Neural cell (in vitro differentiated cells): ENCODE measurements at regions not wholly inside any gene's neighbourhood (a gene's known extent, or its start where the extent isn't known, plus 50 kb on each side); places are given as distances from the start of the nearest gene placed in this dataset.

Source experiments
- H2AFZ ChIP-seq: fragments of 200-600, 300-800 bp; sonication (generic), shearing (Covaris generic); 2 replicates; pipeline ENCODE4 v1.6.0; 2014; ENCODE audit warnings: low read depth, mild to moderate bottlenecking, antibody characterized with exemption, low read length, moderate library complexity
- H3F3A ChIP-seq: fragments of 200-600 bp; shearing (Covaris generic); 2 replicates; pipeline ENCODE4 v1.6.1; 2016; ENCODE audit warnings: mild to moderate bottlenecking, moderate library complexity, mixed read lengths, antibody characterized with exemption, low read length; ENCODE audit not compliant: insufficient read depth, poor library complexity, severe bottlenecking
- H3K27ac ChIP-seq: fragments of 200-600, 300-800 bp; sonication (generic), shearing (Covaris generic); 2 replicates; pipeline ENCODE4 v1.5.1; 2014; ENCODE audit warnings: mild to moderate bottlenecking, low read length, moderate library complexity
- H3K27me3 ChIP-seq: fragments of 300-800, 200-600 bp; sonication (generic), shearing (Covaris generic); 2 replicates; pipeline ENCODE4 v1.6.0; 2014; ENCODE audit warnings: mild to moderate bottlenecking, low read depth, low read length, moderate library complexity; ENCODE audit not compliant: insufficient read depth
- H3K36me3 ChIP-seq: fragments of 300-800, 200-600 bp; sonication (generic), shearing (Covaris generic); 2 replicates; pipeline ENCODE4 v1.5.1; 2014; ENCODE audit warnings: mild to moderate bottlenecking, antibody characterized with exemption, low read length, moderate library complexity; ENCODE audit not compliant: insufficient read depth
- H3K4me2 ChIP-seq: fragments of 300-800, 200-600 bp; sonication (generic), shearing (Covaris generic); 2 replicates; pipeline ENCODE4 v1.6.0; 2014; ENCODE audit warnings: mild to moderate bottlenecking, low read length
- H3K4me3 ChIP-seq: fragments of 300-800, 200-600 bp; sonication (generic), shearing (Covaris generic); 2 replicates; pipeline ENCODE4 v1.5.1; 2014; ENCODE audit warnings: mild to moderate bottlenecking, low read length, moderate library complexity
- H3K79me2 ChIP-seq: fragments of 200-600 bp; shearing (Covaris generic); replicated peaks from 2 replicates; pipeline ENCODE4 v1.6.0; 2014; ENCODE audit warnings: mild to moderate bottlenecking, low read length, moderate library complexity; ENCODE audit not compliant: insufficient read depth
- H3K9ac ChIP-seq: fragments of 300-800, 200-600 bp; sonication (generic), shearing (Covaris generic); 2 replicates; pipeline ENCODE4 v1.6.1; 2016; ENCODE audit warnings: mild to moderate bottlenecking, low read length, mixed read lengths
- H3K9me2 ChIP-seq: fragments of 200-600 bp; shearing (Covaris generic); 2 replicates; pipeline ENCODE4 v1.6.1; 2016; ENCODE audit warnings: mild to moderate bottlenecking, low read length, mixed read lengths; ENCODE audit not compliant: insufficient read depth
- H3K9me3 ChIP-seq: fragments of 200-600, 300-800 bp; sonication (generic), shearing (Covaris generic); 2 replicates; pipeline ENCODE4 v1.6.1; 2016; ENCODE audit warnings: mild to moderate bottlenecking, mixed run types, low read length, moderate library complexity, mixed read lengths
- H4K20me1 ChIP-seq: fragments of 200-600 bp; shearing (Covaris generic); 2 replicates; pipeline ENCODE4 v1.6.1; 2016; ENCODE audit warnings: mild to moderate bottlenecking, mixed run types; ENCODE audit not compliant: insufficient read depth
- EP300 ChIP-seq: fragments of 450-650 bp; conservative IDR thresholded peaks from 2 replicates; pipeline ENCODE4 v1.6.1; 2014; ENCODE audit warnings: antibody characterized with exemption, mild to moderate bottlenecking, moderate library complexity; ENCODE audit not compliant: poor library complexity, severe bottlenecking
- EZH2 ChIP-seq: fragments of 200-600, 300-800 bp; shearing (Covaris generic), sonication (generic); IDR thresholded peaks from 2 replicates; pipeline ENCODE4 v1.6.1; 2014; ENCODE audit warnings: antibody characterized with exemption, low read length, borderline replicate concordance, mild to moderate bottlenecking; ENCODE audit not compliant: insufficient read depth, poor library complexity, severe bottlenecking
- MXI1 ChIP-seq: fragments of 450-650 bp; conservative IDR thresholded peaks from 2 replicates; pipeline ENCODE4 v1.6.1; 2014; ENCODE audit warnings: antibody characterized with exemption, mild to moderate bottlenecking; ENCODE audit not compliant: poor library complexity, severe bottlenecking
- POLR2AphosphoS5 ChIP-seq: IDR thresholded peaks from 2 replicates; pipeline ENCODE4 v1.6.1; 2012
- RAD21 ChIP-seq: fragments of 450-650 bp; conservative IDR thresholded peaks from 2 replicates; pipeline ENCODE4 v1.6.1; 2014; ENCODE audit warnings: antibody characterized with exemption, mild to moderate bottlenecking, moderate library complexity
- SMC3 ChIP-seq: fragments of 450-650 bp; conservative IDR thresholded peaks from 2 replicates; pipeline ENCODE4 v1.6.1; 2014; ENCODE audit warnings: antibody characterized with exemption, mild to moderate bottlenecking, moderate library complexity; ENCODE audit not compliant: poor library complexity
- TAF1 ChIP-seq: IDR thresholded peaks from 2 replicates; pipeline ENCODE4 v1.6.1; 2012; ENCODE audit warnings: low read depth
- TF ChIP-seq, protein P1 (sequence below): IDR thresholded peaks from 2 replicates; pipeline ENCODE4 v1.6.1; 2012; ENCODE audit warnings: borderline replicate concordance
- TF ChIP-seq, protein P2 (sequence below): fragments of 450-650 bp; IDR thresholded peaks from 2 replicates; pipeline ENCODE4 v1.5.1; 2014; ENCODE audit warnings: antibody characterized with exemption, mild to moderate bottlenecking, moderate library complexity; ENCODE audit not compliant: poor library complexity, severe bottlenecking

DNA sequence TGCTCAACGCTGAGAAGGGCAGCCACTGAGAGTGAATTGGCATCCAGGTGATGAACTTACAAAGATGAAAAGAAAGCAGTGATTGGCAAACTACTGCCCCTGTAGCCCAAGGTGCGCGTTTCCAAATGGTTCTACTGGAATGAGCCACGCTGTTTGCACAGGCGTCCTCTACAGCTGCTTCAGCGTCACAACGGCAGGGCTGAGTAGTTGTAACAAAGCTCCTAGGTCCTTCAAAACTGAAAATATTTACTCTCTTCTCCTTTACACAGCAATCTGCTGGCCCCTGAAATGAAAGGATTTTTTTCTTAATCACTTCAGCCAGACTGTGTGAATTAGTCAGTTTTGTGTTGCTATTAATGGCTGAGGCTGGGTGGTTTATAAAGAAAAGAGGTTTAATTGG, 107.2 kb upstream of the FOXF1 start:
- Histone ChIP-seq H3K9me3 (no peaks in the 10 kb centered on the region), H3K27ac (no peak overlapping the region), H3K4me3 (no peak overlapping the region), H3K79me2 (no peaks in the 10 kb centered on the region), H3K27me3 (no peaks in the 10 kb centered on the region), H3F3A (no peaks in the 10 kb centered on the region), H2AFZ (no peak overlapping the region), H3K4me2 (no peak overlapping the region), H3K9ac (no peak overlapping the region), H4K20me1 (no peaks in the 10 kb centered on the region), H3K9me2 (no peaks in the 10 kb centered on the region), H3K36me3 (no peaks in the 10 kb centered on the region)
- TF ChIP-seq TAF1, result no peak

DNA sequence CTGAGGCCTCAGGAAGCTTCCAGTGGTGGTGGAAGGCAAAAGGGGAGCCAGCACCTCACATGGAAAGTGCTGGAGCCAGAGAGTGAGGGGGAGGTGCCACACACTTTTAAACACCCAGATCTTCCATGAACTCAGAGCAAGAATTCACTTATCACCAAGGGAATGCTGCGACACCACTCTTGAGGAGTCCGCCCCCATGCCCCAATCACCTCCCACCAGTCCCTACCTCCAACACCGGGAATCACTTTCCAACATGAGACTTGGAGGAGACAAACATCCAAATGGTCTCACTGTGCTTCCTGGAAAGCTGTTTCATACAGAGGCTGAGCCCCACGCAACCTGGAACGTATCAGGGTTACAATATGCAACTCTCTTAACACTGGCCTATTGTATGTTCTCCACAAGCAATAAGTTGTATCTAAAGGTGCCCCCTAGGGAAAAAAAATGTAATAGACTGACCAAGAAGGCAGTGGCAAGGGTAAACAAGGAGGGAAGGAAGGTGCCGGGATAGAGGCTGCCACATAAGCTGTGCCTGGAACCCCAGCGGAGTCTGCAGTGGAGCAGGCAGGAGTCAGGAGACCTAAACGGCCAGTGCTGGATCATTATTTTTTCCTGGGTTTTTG, 106.7 kb upstream of the FOXF1 start:
- Histone ChIP-seq H3K4me3 (no peak overlapping the region), H2AFZ (no peak overlapping the region), H3K9ac (no peak overlapping the region), H3K27me3 (no peaks in the 10 kb centered on the region), H4K20me1 (no peaks in the 10 kb centered on the region), H3F3A (no peaks in the 10 kb centered on the region), H3K79me2 (no peaks in the 10 kb centered on the region), H3K36me3 (no peaks in the 10 kb centered on the region), H3K9me3 (no peaks in the 10 kb centered on the region), H3K27ac (no peak overlapping the region), H3K4me2 (no peak overlapping the region), H3K9me2 (no peaks in the 10 kb centered on the region)
- TF ChIP-seq EP300 (no peak), SMC3 (no peak), RAD21 (no peak), POLR2AphosphoS5 (no peak)
- TF ChIP-seq, protein P1, sequence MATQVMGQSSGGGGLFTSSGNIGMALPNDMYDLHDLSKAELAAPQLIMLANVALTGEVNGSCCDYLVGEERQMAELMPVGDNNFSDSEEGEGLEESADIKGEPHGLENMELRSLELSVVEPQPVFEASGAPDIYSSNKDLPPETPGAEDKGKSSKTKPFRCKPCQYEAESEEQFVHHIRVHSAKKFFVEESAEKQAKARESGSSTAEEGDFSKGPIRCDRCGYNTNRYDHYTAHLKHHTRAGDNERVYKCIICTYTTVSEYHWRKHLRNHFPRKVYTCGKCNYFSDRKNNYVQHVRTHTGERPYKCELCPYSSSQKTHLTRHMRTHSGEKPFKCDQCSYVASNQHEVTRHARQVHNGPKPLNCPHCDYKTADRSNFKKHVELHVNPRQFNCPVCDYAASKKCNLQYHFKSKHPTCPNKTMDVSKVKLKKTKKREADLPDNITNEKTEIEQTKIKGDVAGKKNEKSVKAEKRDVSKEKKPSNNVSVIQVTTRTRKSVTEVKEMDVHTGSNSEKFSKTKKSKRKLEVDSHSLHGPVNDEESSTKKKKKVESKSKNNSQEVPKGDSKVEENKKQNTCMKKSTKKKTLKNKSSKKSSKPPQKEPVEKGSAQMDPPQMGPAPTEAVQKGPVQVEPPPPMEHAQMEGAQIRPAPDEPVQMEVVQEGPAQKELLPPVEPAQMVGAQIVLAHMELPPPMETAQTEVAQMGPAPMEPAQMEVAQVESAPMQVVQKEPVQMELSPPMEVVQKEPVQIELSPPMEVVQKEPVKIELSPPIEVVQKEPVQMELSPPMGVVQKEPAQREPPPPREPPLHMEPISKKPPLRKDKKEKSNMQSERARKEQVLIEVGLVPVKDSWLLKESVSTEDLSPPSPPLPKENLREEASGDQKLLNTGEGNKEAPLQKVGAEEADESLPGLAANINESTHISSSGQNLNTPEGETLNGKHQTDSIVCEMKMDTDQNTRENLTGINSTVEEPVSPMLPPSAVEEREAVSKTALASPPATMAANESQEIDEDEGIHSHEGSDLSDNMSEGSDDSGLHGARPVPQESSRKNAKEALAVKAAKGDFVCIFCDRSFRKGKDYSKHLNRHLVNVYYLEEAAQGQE, result no peak

DNA sequence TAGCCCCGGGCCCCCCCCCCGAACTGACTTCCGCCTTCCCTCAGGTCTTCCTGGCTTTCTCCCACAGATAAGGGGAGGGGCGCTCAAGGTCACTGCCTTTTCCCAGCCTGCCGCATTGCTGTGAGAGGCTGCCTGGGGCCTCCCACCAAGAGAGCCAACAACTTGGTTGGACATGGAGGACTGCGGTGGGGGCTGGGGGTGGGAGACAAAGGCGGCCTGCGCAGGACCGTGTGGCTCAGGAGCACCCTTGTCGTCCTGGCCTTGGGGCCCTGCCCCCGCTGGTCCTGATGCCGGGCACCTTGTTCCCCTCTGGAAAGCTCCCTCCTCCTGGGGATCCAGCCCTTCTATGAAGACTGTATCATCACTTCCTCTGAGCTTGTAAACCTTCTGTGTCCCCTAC, 105.6 kb upstream of the FOXF1 start:
- Histone ChIP-seq H2AFZ (no peak overlapping the region), H3K4me2 (no peak overlapping the region), H3K9ac (no peak overlapping the region), H3K27ac (no peak overlapping the region), H4K20me1 (no peaks in the 10 kb centered on the region), H3K9me3 (no peaks in the 10 kb centered on the region), H3K27me3 (no peaks in the 10 kb centered on the region), H3K9me2 (no peaks in the 10 kb centered on the region), H3K79me2 (no peaks in the 10 kb centered on the region), H3F3A (no peaks in the 10 kb centered on the region), H3K4me3 (no peak overlapping the region), H3K36me3 (no peaks in the 10 kb centered on the region)
- no peak for TF ChIP-seq RAD21
- TF ChIP-seq EP300, result no peak
- TF ChIP-seq, protein P1, result no peak
- TF ChIP-seq, protein P2, sequence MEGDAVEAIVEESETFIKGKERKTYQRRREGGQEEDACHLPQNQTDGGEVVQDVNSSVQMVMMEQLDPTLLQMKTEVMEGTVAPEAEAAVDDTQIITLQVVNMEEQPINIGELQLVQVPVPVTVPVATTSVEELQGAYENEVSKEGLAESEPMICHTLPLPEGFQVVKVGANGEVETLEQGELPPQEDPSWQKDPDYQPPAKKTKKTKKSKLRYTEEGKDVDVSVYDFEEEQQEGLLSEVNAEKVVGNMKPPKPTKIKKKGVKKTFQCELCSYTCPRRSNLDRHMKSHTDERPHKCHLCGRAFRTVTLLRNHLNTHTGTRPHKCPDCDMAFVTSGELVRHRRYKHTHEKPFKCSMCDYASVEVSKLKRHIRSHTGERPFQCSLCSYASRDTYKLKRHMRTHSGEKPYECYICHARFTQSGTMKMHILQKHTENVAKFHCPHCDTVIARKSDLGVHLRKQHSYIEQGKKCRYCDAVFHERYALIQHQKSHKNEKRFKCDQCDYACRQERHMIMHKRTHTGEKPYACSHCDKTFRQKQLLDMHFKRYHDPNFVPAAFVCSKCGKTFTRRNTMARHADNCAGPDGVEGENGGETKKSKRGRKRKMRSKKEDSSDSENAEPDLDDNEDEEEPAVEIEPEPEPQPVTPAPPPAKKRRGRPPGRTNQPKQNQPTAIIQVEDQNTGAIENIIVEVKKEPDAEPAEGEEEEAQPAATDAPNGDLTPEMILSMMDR, result no peak
- TF ChIP-seq SMC3, result no peak
- no peak for TF ChIP-seq POLR2AphosphoS5
- no peak for TF ChIP-seq MXI1
- TF ChIP-seq TAF1, result no peak
- no peak for TF ChIP-seq EZH2
